Panc1 (cell line): ENCODE measurements at regions not wholly inside any gene's neighbourhood (a gene's known extent, or its start where the extent isn't known, plus 50 kb on each side); places are given as distances from the start of the nearest gene placed in this dataset.

ENCODE experiments used
- ATAC-seq: fragments of 200-7000 bp; cut with Tn5 transposase; 2 replicates; pipeline ENCODE4 v1.9.1; 2020; ENCODE audit warnings: mild to moderate bottlenecking, moderate library complexity
- BruUV-seq: library from RNA; stranded (reverse); fragments of 400-500 nt; replicated peaks from 2 replicates; lab custom pipeline; 2021; lab: Mats Ljungman, UMichigan
- CTCF ChIA-PET: fragments of 300-600 bp; sonication (Branson Sonifier 250); formaldehyde crosslinking; loops from one replicate; lab custom pipeline; 2022; ENCODE audit warnings: antibody characterized with exemption; lab: Charles Lee
- POLR2A ChIA-PET: fragments of 300-600 bp; sonication (Branson Sonifier 250); formaldehyde crosslinking; loops from one replicate; lab custom pipeline; 2022; ENCODE audit warnings: antibody characterized with exemption; lab: Charles Lee
- DNase-seq: peaks from one replicate; pipeline ENCODE4 v3.0.0-alpha.2; 2010; ENCODE audit warnings: low read depth, low spot score
- H3K27ac ChIP-seq: 2 replicates; pipeline ENCODE4 v1.5.1; 2011; ENCODE audit warnings: mild to moderate bottlenecking, low read length, inconsistent platforms
- H3K27me3 ChIP-seq: fragments of 200-500 bp; sonication (Bioruptor generic); 2 replicates; pipeline ENCODE4 v1.6.0; 2014; ENCODE audit warnings: low read length, inconsistent platforms; ENCODE audit not compliant: control insufficient read depth, insufficient read depth
- H3K36me3 ChIP-seq: fragments of 200-500 bp; sonication (Bioruptor generic); 2 replicates; pipeline ENCODE4 v1.5.1; 2014; ENCODE audit warnings: inconsistent platforms, mild to moderate bottlenecking, low read length, moderate library complexity; ENCODE audit not compliant: control insufficient read depth, insufficient read depth
- H3K4me1 ChIP-seq: 2 replicates; pipeline ENCODE4 v1.5.1; 2011; ENCODE audit warnings: inconsistent platforms, mild to moderate bottlenecking, low read length, moderate library complexity; ENCODE audit not compliant: control insufficient read depth, insufficient read depth
- H3K4me3 ChIP-seq, 2 experiments: 2 replicates each; pipeline ENCODE4 v1.5.1; 2011 to 2012; ENCODE audit warnings: low read depth in 2 of 2, low read length in 2 of 2, mild to moderate bottlenecking in 2 of 2, inconsistent platforms in 1 of 2, moderate library complexity in 1 of 2
- H3K9me3 ChIP-seq: fragments of 200-500 bp; sonication (Bioruptor generic); 2 replicates; pipeline ENCODE4 v1.5.1; 2014; ENCODE audit warnings: low read depth, mild to moderate bottlenecking, inconsistent platforms, low read length, moderate library complexity; ENCODE audit not compliant: control insufficient read depth, insufficient read depth
- POLR2AphosphoS5 ChIP-seq: IDR thresholded peaks from 2 replicates; pipeline ENCODE4 v1.6.1; 2012; ENCODE audit warnings: mild to moderate bottlenecking, low read depth, low read length, moderate library complexity
- SIN3A ChIP-seq: IDR thresholded peaks from 2 replicates; pipeline ENCODE4 v1.6.1; 2012; ENCODE audit warnings: low read depth, mild to moderate bottlenecking, low read length, moderate library complexity, borderline replicate concordance; ENCODE audit not compliant: insufficient read depth
- TCF7L2 ChIP-seq: IDR thresholded peaks from 2 replicates; pipeline ENCODE4 v1.6.1; 2011; ENCODE audit warnings: mild to moderate bottlenecking, low read depth, low read length, inconsistent platforms
- in situ Hi-C: cut with HindIII; loops from 2 replicates; pipeline ENCODE4 v1.10.0; 2016; ENCODE audit warnings: low sequenced_read_pairs, low pct_unique_long_range_greater_than_20kb
- intact Hi-C: fragments of 100-400 bp; cut with micrococcal nuclease; formaldehyde crosslinking; loops from one replicate; pipeline ENCODE4 v1.10.0; 2022; ENCODE audit not compliant: unreplicated experiment
- TF ChIP-seq, protein P1 (sequence below), 2 experiments: IDR thresholded peaks; 2 replicates each; pipeline ENCODE4 v1.6.1; 2011 to 2012; ENCODE audit warnings: low read depth in 2 of 2, control low read depth in 1 of 2, low read length in 1 of 2, mild to moderate bottlenecking in 1 of 2, moderate library complexity in 1 of 2; ENCODE audit not compliant: insufficient read depth in 1 of 2
- TF ChIP-seq, protein P2 (sequence below): fragments of 450-650 bp; IDR thresholded peaks from 2 replicates; pipeline ENCODE4 v1.5.1; 2017; ENCODE audit warnings: mild to moderate bottlenecking

DNA sequence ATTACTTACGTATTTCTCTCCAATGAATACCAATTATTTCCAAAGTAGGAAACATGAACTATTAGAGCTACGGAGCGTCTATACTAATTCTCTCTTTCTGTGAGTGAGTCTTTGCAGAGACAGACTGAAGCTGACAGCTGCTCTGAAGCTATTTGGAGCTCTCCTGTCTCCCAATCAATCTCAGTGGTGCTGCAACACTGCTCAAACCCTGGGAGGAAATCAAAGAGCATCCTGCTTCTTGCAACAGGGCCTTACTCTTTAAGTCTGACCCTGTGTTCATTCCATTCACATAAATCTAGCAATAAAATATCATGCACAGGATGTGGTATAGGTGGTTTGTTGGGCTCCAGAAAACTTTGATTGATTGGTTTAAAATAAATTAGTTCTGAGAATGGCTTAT lies 685.7 kb upstream of the IGFBP3 start:
- H3K4me3 ChIP-seq = no peak overlapping the region
- ATAC-seq = no peak
- BruUV-seq = no TSS peak
- CTCF ChIA-PET = no interaction called here
- no peaks in the 10 kb centered on the region for H3K36me3 ChIP-seq
- TF ChIP-seq, protein P1, sequence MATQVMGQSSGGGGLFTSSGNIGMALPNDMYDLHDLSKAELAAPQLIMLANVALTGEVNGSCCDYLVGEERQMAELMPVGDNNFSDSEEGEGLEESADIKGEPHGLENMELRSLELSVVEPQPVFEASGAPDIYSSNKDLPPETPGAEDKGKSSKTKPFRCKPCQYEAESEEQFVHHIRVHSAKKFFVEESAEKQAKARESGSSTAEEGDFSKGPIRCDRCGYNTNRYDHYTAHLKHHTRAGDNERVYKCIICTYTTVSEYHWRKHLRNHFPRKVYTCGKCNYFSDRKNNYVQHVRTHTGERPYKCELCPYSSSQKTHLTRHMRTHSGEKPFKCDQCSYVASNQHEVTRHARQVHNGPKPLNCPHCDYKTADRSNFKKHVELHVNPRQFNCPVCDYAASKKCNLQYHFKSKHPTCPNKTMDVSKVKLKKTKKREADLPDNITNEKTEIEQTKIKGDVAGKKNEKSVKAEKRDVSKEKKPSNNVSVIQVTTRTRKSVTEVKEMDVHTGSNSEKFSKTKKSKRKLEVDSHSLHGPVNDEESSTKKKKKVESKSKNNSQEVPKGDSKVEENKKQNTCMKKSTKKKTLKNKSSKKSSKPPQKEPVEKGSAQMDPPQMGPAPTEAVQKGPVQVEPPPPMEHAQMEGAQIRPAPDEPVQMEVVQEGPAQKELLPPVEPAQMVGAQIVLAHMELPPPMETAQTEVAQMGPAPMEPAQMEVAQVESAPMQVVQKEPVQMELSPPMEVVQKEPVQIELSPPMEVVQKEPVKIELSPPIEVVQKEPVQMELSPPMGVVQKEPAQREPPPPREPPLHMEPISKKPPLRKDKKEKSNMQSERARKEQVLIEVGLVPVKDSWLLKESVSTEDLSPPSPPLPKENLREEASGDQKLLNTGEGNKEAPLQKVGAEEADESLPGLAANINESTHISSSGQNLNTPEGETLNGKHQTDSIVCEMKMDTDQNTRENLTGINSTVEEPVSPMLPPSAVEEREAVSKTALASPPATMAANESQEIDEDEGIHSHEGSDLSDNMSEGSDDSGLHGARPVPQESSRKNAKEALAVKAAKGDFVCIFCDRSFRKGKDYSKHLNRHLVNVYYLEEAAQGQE (IDR thresholded peaks at IDR 0.05; ENCODE audit: insufficient read depth in 1 of 2, low read depth in 2 of 2, low read length in 1 of 2) = no peak
- TF ChIP-seq TCF7L2 (no peak), POLR2AphosphoS5 (no peak)
- TF ChIP-seq, protein P2, sequence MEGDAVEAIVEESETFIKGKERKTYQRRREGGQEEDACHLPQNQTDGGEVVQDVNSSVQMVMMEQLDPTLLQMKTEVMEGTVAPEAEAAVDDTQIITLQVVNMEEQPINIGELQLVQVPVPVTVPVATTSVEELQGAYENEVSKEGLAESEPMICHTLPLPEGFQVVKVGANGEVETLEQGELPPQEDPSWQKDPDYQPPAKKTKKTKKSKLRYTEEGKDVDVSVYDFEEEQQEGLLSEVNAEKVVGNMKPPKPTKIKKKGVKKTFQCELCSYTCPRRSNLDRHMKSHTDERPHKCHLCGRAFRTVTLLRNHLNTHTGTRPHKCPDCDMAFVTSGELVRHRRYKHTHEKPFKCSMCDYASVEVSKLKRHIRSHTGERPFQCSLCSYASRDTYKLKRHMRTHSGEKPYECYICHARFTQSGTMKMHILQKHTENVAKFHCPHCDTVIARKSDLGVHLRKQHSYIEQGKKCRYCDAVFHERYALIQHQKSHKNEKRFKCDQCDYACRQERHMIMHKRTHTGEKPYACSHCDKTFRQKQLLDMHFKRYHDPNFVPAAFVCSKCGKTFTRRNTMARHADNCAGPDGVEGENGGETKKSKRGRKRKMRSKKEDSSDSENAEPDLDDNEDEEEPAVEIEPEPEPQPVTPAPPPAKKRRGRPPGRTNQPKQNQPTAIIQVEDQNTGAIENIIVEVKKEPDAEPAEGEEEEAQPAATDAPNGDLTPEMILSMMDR = no peak
- no peaks in the 10 kb centered on the region for H3K9me3 ChIP-seq
- in situ Hi-C loops (no loop called here), intact Hi-C loops (no loop called here)
- H3K27me3 ChIP-seq = no peaks in the 10 kb centered on the region
- no peak for DNase-seq
- H3K4me1 ChIP-seq = no peaks in the 10 kb centered on the region
- POLR2A ChIA-PET = no interaction called here
- H3K27ac ChIP-seq = no peak overlapping the region

DNA sequence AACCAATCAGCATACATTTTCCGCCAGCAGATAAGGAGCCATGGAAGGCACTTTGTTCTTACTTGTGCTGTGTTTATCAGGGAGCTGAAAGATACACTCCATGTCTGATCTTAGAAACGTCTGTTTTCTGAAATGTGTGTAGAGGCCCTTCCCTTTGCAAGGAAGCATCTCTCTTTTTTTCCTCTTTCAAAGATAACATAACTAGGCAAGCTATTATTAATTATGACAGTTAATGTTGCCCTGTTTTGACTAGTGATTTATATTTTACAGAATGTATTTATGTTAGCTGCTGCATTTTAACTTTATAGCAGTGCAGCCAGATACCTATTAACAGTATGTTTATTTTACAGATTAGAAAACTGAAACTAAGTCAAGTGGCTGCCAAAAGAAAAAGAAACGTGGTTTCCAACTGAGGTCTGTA lies 683.2 kb upstream of the IGFBP3 start:
- H3K36me3 ChIP-seq = no peaks in the 10 kb centered on the region
- BruUV-seq = no TSS peak
- intact Hi-C loops = no loop called here
- ChIA-PET CTCF (no interaction called here), POLR2A (no interaction called here)
- DNase-seq (no peak), ATAC-seq (no peak)
- no peaks in the 10 kb centered on the region for H3K4me1 ChIP-seq
- H3K4me3 ChIP-seq = no peak overlapping the region
- H3K27me3 ChIP-seq = no peaks in the 10 kb centered on the region
- in situ Hi-C loops = no loop called here
- H3K9me3 ChIP-seq = no peaks in the 10 kb centered on the region
- TF ChIP-seq, protein P2 = no peak
- TF ChIP-seq POLR2AphosphoS5 (no peak), SIN3A (no peak), TCF7L2 (no peak)
- TF ChIP-seq, protein P1 (IDR thresholded peaks at IDR 0.05; ENCODE audit: insufficient read depth in 1 of 2, low read depth in 2 of 2, low read length in 1 of 2) = no peak
- H3K27ac ChIP-seq = no peak overlapping the region
